ENCODE measurements at regions not wholly inside any gene's neighbourhood (a gene's known extent, or its start where the extent isn't known, plus 50 kb on each side); places are given as distances from the start of the nearest gene placed in this dataset.

DNA sequence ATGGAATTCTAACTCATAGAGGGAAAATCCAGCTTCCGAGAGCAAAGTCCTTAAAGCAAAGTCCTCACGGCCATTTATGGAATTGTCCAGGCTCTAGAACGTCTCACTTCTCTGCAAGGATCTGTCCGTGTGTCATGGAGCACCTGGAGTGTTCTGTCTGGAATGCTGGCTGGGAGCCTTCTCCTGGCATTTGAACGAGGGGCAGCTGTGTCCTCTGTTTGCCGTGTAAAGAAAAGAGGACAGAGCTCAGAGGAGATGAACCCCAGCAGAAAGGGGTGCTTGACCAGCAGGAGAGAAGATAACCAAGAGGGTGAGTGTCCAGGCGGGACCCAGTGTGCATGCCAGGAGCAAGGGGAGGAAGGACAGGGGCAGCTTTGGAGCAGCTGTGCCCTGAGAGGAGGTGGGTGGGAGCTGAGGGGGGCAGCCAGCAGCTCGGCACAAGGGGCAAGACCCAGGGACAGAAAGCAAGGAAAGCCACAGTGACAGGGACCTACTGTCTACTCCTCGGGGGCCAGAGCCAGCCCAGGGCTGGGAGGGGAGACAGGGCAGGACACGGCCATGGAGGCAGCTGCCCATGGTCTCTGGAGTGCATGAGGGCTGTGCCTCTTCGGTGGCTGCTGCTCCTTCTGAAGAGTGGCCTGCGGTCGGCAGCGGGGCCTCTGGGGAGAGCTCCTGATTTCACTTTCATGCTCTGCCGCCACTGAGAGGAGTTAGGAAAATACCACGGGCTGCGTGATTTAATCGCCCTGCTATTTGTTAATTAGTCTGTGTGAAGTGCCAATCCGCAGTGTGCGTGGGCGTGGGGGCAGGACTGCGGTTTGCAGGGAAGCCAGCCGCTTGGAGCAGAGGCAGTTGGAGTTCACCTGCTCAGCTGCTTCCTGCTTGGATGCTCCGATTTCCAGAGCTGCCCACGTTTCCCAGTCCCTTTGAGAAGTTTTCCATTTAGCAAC is 149.3 kb upstream of the SHH start:
- DNase-seq, result no peak

DNA sequence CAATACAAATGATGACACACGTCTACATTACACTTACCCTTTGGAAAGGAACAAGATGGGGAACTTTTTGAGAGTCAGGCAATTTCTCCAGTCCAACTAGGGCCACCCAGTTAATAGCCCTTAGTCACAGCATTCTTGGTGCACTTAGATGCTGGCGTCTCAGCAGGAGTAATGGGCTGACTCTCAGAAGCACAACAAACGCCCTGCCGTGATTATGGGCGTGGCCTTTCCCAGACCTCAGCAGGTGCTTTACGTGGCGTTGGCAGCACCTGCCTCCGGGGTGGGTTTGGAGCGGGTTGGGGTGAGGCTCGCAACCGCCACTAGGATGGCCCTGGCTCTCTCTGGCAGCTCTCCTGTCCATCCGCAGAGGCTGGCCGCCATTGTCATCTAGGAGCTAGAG is 147.6 kb upstream of the SHH start:
- no peak for DNase-seq

DNA sequence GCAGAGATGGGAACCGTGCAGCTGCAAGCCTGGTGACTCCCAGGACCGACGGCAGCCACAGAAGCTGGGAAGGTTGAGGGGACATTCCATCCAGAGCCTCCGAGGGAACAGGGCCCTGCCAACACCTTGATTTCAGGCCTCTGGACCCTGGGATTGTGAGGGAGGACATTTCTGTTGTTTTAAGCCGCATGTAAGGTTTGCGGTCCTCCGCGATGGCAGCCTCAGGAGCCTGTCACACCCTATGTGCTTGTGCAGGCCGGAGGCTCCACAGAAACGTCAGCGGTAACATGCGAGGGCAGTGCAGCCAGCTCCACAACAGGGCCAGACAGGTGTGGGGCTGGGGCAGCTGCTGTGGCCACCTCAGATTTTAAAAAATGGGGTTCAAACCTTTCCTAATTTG is 144.7 kb upstream of the SHH start:
- no peak for DNase-seq

DNA sequence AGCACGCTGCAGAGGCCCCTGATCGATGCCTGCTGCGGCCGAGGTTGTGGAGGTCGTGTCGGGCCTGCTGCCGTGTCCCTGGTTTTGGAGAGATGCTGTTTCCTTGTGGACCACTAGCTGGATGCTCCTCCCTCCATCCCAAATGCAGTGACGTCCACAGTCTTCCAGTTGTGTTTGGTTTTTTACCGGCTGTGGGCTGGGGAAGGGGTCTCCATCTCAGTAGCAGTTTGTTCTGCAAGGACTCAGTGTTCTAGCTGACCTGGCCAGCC is 143.0 kb upstream of the SHH start:
- DNase-seq, result no peak

DNA sequence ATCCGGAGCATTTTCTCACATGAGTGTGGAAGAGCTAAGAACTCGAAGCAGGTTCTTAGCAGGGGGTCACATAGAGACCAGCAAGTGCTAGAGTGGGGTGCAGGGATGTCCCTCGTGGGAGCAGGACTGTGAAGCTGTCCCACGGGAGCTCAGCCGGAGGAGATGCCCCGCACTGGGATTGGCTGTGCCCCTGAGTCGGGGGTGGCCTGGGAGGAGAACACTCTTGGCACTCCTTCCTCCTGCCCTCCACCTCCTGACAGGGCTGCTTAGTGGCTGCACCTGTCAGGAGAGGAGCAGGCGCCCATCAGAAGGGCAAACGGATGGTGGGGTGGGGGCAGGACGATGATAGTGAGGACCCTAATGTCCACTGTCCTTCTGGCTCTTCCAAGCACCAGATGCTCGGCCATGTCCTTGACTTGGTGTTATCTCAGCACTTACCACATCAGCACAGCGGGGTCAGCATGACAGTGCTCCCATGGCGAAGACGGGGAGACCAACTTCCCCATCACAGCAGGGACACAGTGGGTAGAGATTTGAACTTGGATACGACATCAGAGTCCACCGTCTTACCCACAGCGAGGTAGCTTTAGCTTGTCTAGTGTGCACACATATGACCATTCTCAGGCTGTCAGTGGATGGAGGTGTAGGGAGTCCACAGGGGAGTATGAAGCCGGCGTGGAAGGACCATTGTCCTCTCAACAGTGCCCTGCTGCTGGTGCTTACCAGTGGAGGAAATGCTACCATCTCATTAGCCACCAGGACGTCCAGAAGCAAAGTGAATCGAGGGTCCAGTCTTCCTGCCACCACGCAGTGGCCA is 142.5 kb upstream of the SHH start:
- DNase-seq, result no peak

DNA sequence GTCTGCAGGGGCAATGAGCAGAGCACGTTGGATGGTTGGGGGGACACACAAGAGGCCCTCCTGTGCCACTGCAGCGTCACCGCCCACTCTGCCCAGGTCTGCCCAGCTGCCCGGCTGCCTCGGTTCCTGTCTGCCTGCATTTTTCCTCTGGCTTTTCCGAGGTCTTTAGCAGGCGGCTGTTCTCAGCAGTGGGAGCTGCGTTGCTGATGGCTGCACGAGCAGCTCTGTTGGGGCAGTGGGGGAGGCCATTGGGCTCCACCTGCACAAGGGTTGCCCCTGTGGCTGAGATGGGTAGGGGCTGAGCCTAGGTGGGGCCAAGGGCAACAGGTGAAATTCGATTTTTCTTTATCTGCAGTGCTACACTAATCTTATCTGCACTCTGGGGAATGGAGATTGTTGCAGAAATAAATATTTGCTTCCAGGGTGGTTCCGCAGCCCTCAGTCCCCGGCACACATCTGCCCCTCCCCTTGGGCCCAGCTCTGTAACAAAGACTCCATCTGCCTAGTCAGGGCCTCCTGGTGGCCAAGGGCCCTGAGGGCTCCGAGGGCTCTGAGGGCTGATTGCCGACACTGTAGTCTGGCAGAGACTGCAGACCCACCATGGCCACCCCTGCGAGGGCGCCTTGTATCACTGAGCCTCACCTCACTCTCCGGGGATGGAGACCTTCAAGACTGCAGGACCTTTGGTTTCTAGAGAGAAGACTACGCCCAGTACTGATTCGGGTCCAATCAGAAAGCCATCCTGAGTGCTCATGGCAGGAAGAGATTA is 141.7 kb upstream of the SHH start:
- no peak for DNase-seq

DNA sequence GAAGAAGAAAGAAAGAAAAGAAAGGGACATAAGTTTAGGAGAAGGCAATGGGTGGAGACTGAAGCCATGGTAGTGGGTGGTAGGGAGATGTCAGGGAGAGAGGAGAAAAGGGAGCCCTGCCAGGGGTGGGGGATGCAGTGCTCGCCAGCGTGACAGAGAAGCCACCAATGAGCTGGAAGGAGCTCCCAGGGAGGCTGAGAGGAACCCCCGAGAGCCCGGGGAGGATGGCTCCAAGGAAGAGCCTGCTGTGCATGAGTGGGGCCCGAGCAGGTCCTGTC is 141.2 kb upstream of the SHH start:
- no peak for DNase-seq

DNA sequence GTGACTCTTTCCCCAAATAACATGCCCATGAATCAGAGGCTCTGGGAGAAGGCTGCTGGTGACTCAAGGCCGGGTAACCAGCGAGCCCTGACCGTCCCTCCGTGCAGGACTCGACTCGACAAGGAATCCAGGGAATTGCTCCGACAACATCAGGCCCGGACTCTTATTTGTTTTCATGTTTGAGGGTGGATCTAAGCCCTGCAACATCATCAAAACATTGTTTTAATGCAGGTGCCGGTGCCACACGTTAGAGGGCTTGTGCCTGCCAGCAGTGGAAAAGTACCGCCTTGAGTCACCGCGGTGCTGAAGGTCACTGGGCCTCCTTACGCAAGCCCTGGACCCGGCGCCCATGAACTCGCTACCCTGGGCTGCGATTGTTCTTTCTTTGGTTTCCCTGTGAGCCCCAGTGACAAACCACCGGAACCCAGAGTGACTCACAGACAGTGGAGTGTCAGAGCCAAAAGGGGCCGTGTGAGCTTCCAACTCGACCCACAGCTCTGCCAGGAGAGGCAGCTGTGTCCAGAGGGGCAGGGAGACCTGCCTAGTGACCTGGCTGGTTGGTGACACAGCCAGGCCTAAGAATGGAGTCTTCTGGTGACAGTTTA is 139.4 kb upstream of the SHH start:
- no peak for DNase-seq

DNA sequence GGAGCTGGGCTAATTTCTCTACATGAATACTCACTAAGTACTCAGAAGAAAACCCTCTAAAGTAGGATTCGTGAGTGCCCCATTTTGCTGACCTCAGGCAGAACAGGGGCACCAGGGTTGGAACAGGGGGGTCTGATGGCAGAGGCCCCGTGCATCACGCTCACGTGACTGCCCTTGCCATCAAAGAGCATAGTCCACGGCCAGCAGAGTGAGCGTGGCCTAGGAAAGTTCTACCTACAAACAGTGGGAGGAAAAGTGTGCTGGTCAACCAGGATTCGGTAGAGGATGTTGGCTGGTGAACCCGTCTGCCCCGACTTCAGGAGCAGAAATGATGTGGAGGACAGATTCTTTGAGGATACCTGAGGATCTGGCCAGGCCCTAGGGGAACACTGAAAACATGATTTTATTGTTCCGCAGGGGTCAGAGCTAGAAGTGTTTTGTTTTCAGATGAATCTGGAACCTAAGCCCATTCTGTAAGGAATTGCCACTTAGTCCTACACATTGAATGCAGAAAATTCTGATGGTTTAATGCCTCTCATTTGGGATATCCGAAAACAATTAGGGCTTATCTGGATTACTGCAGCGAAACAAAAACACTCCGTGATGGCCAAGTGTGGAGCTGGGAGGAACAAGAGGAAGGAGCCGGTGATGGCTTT is 138.8 kb upstream of the SHH start:
- DNase-seq, result no peak

DNA sequence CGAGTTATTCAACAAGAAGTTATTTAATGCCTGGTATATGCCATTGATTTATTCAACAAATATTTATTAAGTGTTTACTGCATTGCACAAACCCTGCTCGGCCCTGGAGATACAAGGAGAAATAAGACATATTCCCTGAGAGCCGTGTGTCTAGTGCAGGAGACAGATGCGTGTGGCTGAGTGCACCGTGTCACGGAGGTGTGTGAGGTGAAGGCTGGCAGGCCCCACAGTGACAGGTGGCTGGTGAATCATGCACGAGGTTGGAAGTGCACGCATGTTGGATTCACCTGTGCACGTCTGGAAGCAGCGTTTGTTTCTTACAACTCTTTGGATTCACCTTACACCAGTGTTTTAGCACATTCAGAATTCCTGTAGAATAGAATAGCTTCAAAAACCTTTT is 136.6 kb upstream of the SHH start:
- DNase-seq, result no peak

DNA sequence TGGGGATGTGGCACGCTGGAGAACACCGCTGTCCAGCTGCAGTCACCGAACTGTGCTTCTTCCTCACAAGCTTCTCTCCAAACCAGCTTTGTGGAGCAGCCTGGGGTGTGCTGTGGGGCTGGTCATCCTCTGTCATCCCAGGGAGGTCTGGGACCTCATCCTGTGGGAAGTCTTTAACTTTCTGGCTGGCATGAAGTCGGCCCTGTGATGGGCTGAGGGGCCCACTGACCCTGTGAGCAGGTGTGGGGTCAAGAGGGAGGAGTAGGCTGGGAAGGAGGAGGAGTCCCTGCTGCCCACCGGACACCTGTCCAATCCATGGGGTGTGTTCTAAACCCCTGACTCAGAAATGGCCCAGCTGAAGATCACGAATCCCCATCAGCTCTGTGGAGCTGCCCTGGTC is 136.2 kb upstream of the SHH start:
- DNase-seq, result no peak

DNA sequence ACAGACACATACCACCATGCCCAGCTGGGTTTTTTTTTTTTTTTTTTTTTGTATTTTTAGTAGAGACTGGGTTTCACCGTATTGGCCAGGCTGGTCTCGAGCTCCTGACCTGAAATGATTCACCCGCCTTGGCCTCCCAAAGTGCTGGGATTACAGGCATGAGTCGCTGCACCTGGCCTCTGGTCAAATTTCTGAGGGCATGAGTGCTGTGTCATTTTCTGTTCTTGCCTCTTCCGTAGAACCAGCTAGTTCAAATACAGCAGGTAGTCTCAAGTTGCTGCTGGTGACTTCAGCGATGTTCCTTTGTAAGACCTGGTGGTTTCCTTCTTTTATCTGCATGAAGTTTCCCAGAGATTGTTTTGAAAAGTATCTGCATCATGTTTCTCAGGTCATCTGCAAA is 134.8 kb upstream of the SHH start:
- DNase-seq, result no peak

DNA sequence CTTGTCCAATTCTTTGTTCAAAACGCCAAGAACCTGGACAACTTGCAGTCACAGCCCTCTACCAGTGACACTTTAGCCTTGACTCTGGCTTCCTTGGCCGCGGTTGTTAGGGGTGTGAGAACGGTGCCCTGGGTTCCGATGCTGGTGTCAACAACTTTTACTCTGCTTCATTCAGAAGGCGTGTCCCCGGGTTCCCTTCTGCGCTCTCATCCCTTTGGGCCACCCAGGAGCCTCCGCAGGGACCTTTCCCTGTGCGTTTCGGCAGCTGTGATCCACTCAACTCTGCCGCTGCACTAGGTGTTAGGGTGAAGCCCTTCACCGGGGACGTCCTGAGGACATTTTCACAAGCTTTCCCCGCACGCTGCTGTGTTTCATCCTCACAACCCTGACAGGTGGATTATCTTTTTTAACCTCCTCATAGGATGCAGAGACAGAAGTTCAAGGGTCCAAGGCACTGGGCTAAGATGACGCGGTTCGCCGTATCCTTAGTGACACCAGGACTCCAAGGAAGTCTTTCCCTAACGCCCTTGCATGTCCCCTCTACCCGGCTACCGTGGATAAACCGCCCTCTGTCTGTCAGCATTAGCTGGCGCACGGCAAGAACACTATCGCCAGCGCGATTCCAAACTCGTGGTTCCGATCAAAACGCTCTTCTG is 133.5 kb upstream of the SHH start:
- DNase-seq, result no peak

DNA sequence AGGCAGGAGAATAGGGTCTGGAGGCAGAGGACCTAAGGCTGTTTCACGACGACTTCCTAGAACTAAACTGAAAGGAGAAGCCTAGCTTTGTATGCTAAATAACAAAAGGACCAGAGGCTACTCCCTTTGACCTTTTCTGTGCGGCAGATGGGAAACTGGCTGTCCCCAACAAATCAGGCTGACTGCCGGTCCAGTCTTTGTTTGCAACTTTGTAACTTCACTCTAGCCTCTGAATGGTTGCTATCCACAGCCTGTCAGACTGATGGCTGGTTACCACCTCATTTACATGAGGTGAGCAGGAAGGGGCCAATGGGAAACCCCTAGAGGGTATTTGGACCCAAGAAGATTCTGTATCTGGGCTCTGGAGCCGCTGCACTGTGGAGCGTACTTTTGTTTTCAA is 132.6 kb upstream of the SHH start:
- DNase-seq, result no peak

DNA sequence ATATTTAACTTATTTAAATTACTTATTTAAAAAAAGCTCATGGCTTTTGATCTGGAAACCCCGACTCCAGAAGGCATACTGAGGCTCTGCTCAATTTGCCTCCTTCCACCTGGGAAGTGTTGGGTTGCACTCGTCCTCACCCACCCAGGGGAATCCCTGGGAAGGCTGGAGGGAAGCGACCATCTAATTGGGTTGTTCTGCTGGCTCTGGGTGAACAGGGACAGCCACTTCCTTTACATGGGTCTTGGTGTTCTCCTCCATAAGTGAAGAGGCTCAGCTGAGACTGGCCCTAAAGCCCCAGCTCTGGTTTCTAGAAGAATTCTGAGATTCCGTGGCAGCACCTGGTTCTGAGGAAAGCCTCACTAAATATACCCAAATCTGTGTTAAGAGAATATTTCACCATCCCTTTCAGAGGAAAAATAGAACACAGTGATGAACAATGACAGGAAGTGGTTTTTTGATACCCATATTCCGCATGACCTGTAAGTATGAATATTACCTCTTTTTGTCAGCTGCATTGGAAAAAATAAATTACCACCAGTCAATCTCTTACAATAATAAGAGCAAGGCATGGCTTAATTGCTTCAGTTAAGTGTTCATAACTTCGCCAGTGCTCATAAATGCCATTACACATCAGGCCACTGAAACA is 131.1 kb upstream of the SHH start:
- DNase-seq, result no peak

DNA sequence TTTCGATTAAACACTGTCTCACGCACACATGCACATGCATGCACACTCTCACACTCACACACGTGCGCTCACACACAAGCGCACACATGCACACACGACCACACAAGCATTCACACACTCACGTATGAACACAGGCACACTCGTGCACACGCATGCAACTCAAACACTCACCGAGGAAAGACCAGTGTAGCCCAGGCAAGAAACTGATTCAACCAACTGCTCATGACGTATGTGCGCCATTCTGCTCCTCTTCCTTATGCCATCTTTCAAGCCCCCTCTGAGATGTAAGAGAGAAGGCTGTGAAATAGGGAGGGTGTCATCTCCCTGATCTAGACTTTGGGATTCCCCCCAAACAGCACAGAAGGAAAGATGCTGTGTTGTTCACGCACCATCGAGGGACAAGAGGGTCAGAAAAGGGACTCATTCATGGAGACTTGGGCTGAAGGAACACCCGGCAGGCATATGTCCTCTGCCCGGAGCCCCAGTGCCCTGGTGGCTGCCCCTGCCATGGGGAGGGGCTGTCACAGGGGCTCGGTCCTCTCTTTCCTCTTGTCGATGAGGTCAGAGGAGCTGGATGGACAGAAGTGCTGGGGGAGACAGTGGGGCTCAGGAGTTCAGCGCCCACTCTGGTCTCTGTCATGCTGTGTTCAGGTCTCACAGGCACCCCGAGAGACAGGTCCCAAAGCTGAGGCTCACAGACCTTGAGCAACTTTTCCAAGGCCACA is 130.1 kb upstream of the SHH start:
- no peak for DNase-seq

DNA sequence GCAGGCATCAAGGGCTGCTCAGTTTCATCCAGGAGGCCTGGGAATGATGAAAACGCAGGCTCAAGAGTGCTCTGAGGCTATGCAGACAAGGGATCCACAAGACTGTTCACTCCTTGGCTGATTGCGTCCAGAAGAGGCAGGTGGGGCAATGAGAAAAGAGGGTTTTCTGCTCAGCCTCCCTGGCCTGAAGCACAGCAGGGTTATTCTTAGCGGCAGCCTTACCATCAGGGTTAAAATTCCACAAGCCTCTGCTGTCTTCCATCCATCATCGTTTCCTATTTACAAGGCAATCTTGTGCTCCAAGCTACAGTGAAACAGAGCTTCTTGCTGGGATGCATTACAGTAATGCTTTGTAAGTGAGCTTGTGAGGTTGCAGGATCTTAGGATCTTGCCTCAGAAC is 129.4 kb upstream of the SHH start:
- no peak for DNase-seq

DNA sequence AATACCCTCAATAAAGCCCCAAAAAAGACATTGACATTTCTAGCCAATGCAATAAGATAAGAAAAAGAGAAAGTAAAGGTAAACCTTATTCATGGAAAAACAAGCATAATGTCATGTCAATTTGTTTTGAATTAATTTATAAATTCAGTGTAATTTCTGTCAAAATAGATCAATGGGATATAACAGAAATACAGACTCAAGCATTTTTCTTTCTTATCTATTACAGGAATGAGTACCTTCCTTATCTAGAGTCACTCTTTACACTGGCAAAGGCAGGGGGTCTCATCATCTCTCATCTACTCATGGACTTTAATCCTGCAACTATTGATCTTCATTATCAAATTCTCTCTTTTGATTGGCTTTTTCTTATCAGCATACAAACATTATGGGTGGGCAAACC is 127.1 kb upstream of the SHH start:
- no peak for DNase-seq

DNA sequence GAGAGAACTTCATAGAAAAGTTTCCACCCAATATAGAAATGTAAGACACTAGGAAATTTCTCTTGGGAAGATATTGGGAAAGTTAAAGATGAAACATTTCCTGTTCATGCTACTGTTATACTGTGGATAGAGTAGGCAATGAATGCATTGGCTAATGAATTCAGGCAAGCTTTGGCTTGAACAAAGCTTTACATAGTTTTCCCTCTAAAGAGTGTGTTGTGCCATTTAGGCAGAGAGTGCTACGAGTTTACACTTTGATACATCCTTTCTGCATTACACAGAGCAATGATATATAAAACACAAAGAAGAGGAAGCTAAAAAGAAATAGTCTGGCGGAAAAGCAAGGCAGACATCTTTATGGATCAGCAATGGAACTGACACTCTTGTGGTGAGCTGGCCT is 125.9 kb upstream of the SHH start:
- DNase-seq, result no peak

DNA sequence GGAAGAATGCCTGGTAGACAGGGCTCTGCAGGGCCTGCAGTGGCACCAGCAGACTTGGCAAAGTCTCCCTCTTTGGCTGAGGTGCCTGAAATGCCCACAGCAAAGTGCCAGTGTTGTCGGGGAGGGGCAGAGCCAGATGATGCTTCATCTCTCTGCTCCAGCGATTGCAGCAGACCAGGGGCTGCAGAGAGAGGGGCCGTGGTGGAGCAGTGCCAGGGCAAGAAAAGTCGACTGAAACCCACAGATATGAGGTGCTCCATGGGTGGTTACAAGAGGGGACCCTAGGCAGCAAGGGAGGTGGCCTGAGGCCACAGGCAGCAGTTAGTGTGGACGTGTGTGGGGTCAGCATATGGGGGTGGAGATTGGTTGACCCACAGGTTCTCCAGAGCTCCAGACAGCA is 123.5 kb upstream of the SHH start:
- DNase-seq, result no peak

DNA sequence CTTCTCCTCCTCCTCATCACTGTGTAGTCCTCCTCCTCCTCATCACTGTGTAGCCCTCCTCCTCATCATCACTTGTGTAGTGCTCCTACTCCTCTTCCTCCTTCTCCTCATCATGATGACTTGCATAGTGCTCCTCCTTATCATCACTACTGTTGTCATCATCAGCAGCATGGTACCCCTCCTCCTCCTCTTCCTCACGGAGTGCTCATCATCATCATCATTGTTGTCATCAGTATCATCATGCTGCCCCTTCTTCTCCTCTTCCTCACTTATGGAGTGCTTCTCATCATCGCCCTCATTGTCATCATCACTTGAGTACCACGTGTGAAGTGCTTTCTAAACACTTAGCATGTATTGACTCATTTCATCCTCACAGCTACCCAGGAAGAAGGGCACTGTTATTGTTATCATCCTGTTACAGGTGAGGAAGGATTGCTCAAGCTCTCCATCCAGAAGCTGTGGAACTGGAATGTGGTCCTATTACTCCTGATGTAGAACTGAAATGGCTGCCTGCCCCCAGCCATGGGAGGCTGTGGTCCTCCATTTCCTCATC is 122.8 kb upstream of the SHH start:
- no peak for DNase-seq

Measured in right forelimb (tissue), 1 donor.